ENCODE measurements at regions not wholly inside any gene's neighbourhood (a gene's known extent, or its start where the extent isn't known, plus 50 kb on each side); places are given as distances from the start of the nearest gene placed in this dataset.
A peak's percentile ranks its signal among the peaks of the same experiment; 100 is the strongest.

GRCh38 chr1:190847166-190847565 is 369.5 kb upstream of the BRINP3 start:
- no TSS peak for BruUV-seq (replicated peaks)
- SMC1A ChIA-PET (ENCODE audit: uncharacterized antibody, unreplicated experiment), result no interaction called here
- FAIRE-seq, result no peak
- ATAC-seq, result 0 out of 3 replicates have a peak, but pooled peaks have one; percentile 43
- Histone ChIP-seq H3K79me2 (ENCODE audit: control insufficient read depth, insufficient read depth, low read length) (no peaks in the 10 kb centered on the region), H2AFZ (ENCODE audit: control insufficient read depth, low read depth, low read length) (no peak overlapping the region), H3K9me3 (replicated peaks; ENCODE audit: control insufficient read depth, insufficient read depth, low read length) (no peaks in the 10 kb centered on the region), H3K36me3 (ENCODE audit: control insufficient read depth in 2 of 2, insufficient read depth in 2 of 2, low read length in 1 of 2) (no peaks in the 10 kb centered on the region), H3K27me3 (replicated peaks in 1 of 2; ENCODE audit: control insufficient read depth in 2 of 2, insufficient read depth in 2 of 2, low read length in 1 of 2) (no peaks in the 10 kb centered on the region), H3K4me2 (ENCODE audit: control insufficient read depth, insufficient read depth) (no peak overlapping the region), H3K9ac (ENCODE audit: control insufficient read depth, insufficient read depth, low read length) (no peak overlapping the region), H3K4me1 (ENCODE audit: control insufficient read depth, insufficient read depth, low read length) (no peaks in the 10 kb centered on the region), H3K27ac (ENCODE audit: control insufficient read depth, insufficient read depth) (no peak overlapping the region), H4K20me1 (ENCODE audit: control insufficient read depth, insufficient read depth) (no peaks in the 10 kb centered on the region), H3K4me3 (no peak overlapping the region)
- DNase-seq (ENCODE audit: low read depth, low spot score), result no peak
- CTCF ChIA-PET, result no interaction called here
- in situ Hi-C loops (cut with MboI) (no loop called here), intact Hi-C loops (cut with micrococcal nuclease; ENCODE audit: unreplicated experiment) (no loop called here)
- TF ChIP-seq ETV6 (conservative IDR thresholded peaks at IDR 0.05 in 1 of 2, IDR thresholded peaks at IDR 0.05 in 1 of 2; ENCODE audit: borderline replicate concordance in 1 of 2, low read depth in 1 of 2) (peak in 1 of 2 experiments; percentile 47; a peak in 1 of 4 replicates), RUNX3 (IDR thresholded peaks at IDR 0.05; ENCODE audit: low read length) (0 out of 2 replicates have a peak, but pooled peaks have one; percentile 20), RCOR1 (conservative IDR thresholded peaks at IDR 0.05; ENCODE audit: low read depth, low read length) (no peak)
- 55% methylated on average over 3 of the region's 4 CpGs for WGBS (ENCODE audit: insufficient coverage, insufficient replicate concordance, low lambda C conversion rate, missing lambda C conversion rate)
- RAD21 ChIA-PET (ENCODE audit: unreplicated experiment), result no interaction called here
- POLR2A ChIA-PET, result no interaction called here

DNA sequence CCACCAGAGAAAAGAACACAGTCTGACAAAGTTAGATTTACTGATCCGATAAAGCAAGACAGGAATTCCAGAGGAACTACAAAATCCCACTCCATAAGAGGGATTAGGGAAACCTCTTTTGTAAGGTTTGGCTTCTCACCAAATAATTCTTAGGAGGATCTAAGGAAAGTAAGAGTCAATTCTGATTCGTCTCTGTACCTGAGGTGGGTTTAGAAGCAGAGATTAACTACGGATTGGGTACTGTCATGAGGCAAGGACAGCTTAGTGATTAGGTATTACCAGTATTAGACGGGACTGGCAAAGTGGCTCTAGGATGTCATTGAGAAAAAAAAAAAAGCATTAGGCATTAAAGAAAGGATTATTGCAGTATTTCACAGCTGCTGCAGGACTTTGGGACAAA is 371.7 kb upstream of the BRINP3 start:
- RAD21 ChIA-PET (ENCODE audit: unreplicated experiment), result no interaction called here
- no peak for FAIRE-seq
- Histone ChIP-seq H3K79me2 (ENCODE audit: control insufficient read depth, insufficient read depth, low read length) (no peaks in the 10 kb centered on the region), H3K9me3 (replicated peaks; ENCODE audit: control insufficient read depth, insufficient read depth, low read length) (no peaks in the 10 kb centered on the region), H3K4me2 (ENCODE audit: control insufficient read depth, insufficient read depth) (no peak overlapping the region), H3K27ac (ENCODE audit: control insufficient read depth, insufficient read depth) (no peak overlapping the region), H3K36me3 (ENCODE audit: control insufficient read depth in 2 of 2, insufficient read depth in 2 of 2, low read length in 1 of 2) (no peaks in the 10 kb centered on the region), H2AFZ (ENCODE audit: control insufficient read depth, low read depth, low read length) (no peak overlapping the region), H4K20me1 (ENCODE audit: control insufficient read depth, insufficient read depth) (no peaks in the 10 kb centered on the region), H3K4me3 (no peak overlapping the region), H3K27me3 (replicated peaks in 1 of 2; ENCODE audit: control insufficient read depth in 2 of 2, insufficient read depth in 2 of 2, low read length in 1 of 2) (no peaks in the 10 kb centered on the region), H3K4me1 (ENCODE audit: control insufficient read depth, insufficient read depth, low read length) (no peaks in the 10 kb centered on the region), H3K9ac (ENCODE audit: control insufficient read depth, insufficient read depth, low read length) (no peak overlapping the region)
- POLR2A ChIA-PET, result no interaction called here
- BruUV-seq (replicated peaks), result no TSS peak
- no peak for ATAC-seq
- in situ Hi-C loops (cut with MboI), result no loop called here
- 15% methylated on average over 4 of the region's 4 CpGs for WGBS (ENCODE audit: insufficient coverage, insufficient replicate concordance, low lambda C conversion rate, missing lambda C conversion rate)
- intact Hi-C loops (cut with micrococcal nuclease; ENCODE audit: unreplicated experiment), result no loop called here
- CTCF ChIA-PET, result no interaction called here
- no peak for DNase-seq (ENCODE audit: low read depth, low spot score)
- SMC1A ChIA-PET (ENCODE audit: uncharacterized antibody, unreplicated experiment), result no interaction called here
- TF ChIP-seq, protein P1, sequence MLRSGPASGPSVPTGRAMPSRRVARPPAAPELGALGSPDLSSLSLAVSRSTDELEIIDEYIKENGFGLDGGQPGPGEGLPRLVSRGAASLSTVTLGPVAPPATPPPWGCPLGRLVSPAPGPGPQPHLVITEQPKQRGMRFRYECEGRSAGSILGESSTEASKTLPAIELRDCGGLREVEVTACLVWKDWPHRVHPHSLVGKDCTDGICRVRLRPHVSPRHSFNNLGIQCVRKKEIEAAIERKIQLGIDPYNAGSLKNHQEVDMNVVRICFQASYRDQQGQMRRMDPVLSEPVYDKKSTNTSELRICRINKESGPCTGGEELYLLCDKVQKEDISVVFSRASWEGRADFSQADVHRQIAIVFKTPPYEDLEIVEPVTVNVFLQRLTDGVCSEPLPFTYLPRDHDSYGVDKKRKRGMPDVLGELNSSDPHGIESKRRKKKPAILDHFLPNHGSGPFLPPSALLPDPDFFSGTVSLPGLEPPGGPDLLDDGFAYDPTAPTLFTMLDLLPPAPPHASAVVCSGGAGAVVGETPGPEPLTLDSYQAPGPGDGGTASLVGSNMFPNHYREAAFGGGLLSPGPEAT (IDR thresholded peaks at IDR 0.05; ENCODE audit: low read depth), result no peak
- TF ChIP-seq EZH2 (IDR thresholded peaks at IDR 0.05; ENCODE audit: borderline replicate concordance, control insufficient read depth, low read depth, low read length) (no peak), TCF3 (IDR thresholded peaks at IDR 0.05; ENCODE audit: borderline replicate concordance, insufficient read depth, low read depth, low read length) (no peak), SMC3 (IDR thresholded peaks at IDR 0.05; ENCODE audit: borderline replicate concordance, low read length) (no peak), YY1 (IDR thresholded peaks at IDR 0.05; ENCODE audit: low read depth, low read length) (no peak), RUNX3 (IDR thresholded peaks at IDR 0.05; ENCODE audit: low read length) (no peak), SMAD1 (IDR thresholded peaks at IDR 0.05; ENCODE audit: low read depth, partially characterized antibody) (no peak), ASH2L (IDR thresholded peaks at IDR 0.05; ENCODE audit: borderline replicate concordance, low read depth) (no peak), FOXM1 (IDR thresholded peaks at IDR 0.05; ENCODE audit: low read depth, low read length) (no peak)
- TF ChIP-seq, protein P2, sequence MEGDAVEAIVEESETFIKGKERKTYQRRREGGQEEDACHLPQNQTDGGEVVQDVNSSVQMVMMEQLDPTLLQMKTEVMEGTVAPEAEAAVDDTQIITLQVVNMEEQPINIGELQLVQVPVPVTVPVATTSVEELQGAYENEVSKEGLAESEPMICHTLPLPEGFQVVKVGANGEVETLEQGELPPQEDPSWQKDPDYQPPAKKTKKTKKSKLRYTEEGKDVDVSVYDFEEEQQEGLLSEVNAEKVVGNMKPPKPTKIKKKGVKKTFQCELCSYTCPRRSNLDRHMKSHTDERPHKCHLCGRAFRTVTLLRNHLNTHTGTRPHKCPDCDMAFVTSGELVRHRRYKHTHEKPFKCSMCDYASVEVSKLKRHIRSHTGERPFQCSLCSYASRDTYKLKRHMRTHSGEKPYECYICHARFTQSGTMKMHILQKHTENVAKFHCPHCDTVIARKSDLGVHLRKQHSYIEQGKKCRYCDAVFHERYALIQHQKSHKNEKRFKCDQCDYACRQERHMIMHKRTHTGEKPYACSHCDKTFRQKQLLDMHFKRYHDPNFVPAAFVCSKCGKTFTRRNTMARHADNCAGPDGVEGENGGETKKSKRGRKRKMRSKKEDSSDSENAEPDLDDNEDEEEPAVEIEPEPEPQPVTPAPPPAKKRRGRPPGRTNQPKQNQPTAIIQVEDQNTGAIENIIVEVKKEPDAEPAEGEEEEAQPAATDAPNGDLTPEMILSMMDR (IDR thresholded peaks at IDR 0.05 in 2 of 3, conservative IDR thresholded peaks at IDR 0.05 in 1 of 3; ENCODE audit: control insufficient read depth in 2 of 3, extremely low read depth in 1 of 3, insufficient read depth in 1 of 3, low read depth in 3 of 3, low read length in 3 of 3), result no peak

Measured in GM12878 (cell line).